ENCODE measurements at regions not wholly inside any gene's neighbourhood (a gene's known extent, or its start where the extent isn't known, plus 50 kb on each side); places are given as distances from the start of the nearest gene placed in this dataset.
"Not testable (repeated sequence)": the region's sequence is repeated elsewhere in the genome, so short reads cannot be mapped to it uniquely, and the experiment has no call there.

DNA sequence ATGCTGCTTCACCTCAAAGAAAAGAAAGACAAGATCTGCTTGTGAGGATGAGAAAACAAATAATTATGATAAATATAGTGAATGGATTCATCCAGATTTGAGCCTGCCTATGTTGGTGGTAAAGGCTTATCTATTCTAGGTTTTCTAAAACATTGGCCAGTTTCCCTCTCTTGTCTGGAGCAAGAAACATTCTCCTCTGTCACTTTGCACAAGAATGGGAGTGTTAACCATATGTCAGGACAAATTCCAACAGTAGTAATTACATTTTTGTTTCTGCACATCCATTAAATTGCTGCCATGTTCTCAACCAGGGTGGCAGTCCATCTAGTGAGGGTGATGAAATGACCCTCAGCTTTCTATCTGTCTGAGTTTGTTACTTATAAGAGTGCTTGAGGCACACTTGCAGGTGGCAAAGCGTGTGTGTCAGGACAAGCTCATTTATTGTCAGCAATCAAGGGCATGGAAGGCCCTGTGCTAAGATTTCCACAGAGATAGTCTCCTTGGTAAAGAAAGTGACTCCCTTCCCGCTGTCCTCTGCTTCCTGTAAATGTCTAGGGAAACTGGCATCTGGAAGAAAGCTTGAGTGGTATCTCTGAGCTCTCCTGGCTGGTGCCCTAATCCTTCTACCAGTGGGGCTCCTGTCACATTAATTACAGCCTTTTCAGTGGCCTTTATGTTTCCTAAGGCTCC, 502.1 kb upstream of the FLRT2 start:
- DNase-seq, result no peak

GRCh38 chr14:85037411-85037810, 492.5 kb upstream of the FLRT2 start:
- DNase-seq, result no peak

DNA sequence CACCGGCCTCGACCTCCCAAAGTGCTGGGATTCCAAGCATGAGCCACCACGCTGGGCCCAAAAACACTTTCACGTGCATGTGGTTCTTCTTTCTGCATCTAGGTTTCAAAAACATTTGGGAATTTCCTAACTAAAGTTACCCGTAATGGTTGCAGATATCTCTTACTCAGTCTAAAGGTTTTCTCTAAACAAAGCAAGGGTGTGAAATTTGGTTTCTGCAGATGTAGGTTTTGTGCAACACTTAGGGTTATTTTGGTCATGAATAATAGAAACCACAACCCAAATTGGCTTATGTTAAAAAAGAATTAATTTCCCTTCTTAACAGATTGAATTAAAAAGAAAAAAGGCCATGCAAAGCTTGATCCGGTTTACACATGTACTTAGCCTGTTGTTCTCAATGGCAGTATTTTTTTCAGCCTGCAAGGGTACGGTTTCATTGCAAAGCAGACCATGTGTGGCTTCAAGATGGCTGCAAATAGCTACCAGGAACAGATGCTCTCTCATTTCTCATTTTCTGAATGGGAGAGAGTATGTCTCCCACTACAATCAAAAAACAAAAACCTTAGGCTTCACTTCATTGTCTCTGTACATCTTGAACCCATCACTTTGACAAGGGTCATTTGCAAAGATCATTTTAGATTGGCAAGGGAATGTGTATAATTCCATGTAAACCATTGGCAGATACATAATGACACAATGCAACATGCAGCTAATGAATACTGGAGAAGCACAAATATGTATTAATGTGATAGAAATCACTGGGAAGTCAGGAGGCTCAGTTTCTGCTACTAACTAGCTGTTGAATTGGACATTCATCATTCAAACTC, 491.2 kb upstream of the FLRT2 start:
- no peak for DNase-seq

DNA sequence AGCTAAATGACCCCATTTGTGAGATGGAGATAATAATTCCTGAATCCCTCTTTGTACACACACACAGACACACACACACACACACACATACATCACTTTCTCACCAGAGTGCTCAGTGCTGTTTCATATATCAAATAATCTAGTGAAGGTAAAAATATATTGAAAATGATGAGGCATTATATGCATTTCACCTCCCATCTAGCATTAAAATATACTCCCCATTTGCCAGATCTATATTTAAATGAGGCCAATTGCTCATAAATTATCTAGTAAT, 490.7 kb upstream of the FLRT2 start:
- DNase-seq, result no peak

DNA sequence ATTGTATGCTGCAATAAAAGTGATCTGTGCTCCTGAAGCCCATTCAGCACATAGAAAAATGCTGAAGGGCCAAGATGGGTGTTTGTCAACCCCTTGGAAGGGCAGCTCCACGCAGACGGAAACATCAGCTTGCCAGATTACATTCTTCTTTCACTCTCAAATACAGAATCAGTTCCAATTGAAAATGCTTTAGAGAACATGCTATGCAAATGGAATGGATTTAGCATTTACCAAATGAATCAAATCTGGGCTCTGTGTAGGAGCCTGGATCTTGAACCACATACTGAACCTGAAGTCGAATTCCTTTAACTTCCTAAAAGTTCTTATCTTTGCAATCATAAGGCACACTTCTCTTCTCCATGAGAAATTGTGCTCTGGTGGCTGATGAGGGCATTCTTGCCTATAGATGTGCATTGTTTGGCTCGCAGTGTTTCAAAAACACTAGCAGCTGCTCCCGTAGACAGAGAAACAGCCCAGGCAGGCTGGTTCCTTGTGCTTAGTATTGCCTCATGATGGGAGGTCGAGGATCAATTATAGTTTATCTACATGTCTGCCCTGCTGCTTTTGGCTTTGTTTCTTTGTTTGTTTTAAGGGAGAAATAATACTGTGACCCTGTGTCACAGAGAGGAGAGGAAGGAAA, 489.8 kb upstream of the FLRT2 start:
- no peak for DNase-seq

DNA sequence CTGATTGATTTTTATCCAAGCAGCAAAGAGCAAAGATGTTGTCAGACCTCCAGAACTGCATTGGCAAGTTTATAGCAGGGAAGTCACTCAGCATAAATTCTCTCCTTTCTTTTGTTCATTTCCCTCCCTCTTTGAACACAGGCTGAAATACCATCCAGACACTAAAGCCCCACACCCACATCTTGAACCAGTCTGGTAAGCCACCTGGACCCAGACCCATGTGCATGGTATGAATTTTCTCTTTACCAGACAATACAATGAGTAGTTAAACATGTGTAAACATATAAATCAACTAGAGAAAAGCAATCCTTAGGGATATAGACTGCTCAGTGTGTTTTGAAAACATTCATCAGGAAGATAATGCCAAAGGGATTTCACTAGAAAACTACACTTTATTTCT, 488.3 kb upstream of the FLRT2 start:
- DNase-seq, result no peak

DNA sequence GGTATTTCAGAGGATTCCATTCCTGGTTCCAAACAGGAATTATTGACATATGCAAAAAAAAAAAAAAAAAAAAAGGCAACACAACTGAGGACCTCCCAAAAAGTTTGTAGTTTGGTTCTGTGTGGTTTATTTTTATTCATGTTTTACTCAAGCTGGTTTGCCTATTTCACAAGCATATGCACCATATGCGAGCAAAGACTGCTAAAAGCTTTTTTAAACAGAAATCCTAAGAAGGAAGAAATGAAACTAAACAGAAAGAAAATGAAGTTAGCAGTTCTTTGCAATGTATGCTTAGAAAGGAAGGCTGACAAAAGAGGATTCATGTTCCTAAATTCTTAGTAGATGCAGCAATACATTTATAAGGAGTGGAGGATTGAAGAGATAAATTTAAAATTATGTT, 487.6 kb upstream of the FLRT2 start:
- DNase-seq, result no peak

DNA sequence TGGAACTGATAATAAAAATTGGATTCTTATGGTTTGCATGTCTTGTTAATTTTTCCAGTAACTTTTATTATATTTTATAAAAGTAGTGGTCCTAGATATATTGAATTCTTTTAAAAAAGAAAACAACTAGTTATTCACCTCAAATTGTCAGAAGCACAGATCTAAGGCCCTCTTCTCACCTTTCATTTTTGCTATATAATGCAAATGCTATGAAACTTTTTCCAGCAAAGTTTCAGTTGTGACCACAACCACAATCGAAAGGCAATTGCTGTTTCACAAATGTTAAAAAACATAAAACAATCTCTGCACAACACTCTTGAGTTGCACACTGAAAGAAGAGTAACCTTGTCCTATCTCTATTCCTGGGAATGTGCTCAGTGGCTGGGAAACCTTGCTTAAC, 479.8 kb upstream of the FLRT2 start:
- no peak for DNase-seq

DNA sequence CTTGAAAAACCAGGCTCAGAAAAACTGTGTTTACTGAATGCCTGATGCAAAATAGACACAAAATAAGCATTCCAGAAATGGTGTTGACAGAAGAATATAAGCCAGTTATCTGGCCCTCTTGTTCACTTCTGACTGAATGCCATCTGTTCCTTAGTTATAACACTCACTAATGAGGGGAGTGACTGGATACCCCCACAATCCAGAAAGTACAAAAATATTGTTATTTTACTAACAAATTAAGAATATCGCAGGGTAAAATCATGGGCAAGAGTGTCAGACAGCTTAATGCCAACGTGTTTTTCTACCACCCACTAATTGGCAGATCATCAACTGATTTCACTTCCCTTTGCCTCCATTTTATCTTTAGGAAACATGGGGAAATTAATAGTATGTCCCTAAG, 477.3 kb upstream of the FLRT2 start:
- DNase-seq, result no peak

GRCh38 chr14:85054178-85054577, 475.8 kb upstream of the FLRT2 start:
- DNase-seq, result no peak

DNA sequence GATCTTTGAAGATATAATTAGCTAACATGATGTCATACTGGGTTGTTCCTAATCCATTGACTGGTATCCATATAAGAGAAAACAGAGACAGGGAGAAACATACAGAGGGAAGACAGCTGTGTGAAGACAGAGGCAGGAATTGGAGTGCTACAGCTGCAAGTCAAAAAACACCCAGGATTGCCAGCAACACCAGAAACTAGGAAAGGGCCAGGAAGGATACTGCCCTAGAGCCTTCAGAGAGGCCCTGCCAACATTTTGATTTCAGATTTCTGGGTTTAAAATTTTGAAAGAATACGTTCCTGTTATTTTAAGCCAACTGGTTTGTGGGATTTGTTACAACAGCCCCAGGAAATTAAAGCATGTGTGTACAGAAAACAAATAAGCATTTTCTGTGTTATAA, 473.7 kb upstream of the FLRT2 start:
- no peak for DNase-seq

DNA sequence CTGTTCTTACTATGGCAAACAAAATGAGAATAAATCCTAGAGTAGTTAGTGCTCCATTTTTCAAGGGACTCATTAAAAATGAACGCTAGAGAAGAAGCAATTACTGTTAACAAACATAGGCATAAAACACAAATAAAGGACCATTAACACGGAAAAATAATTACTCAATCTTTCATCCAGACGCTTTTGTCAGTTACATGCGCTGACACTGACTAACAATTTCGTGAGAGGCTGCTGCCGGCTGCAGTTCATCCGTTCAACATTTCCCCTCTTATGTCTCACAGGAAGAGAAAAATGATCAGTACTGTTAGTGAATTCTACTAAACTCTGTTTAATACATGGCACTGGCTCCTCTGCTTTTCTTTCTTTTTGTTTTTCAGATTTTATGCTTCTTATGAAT, 472.7 kb upstream of the FLRT2 start:
- DNase-seq, result no peak

DNA sequence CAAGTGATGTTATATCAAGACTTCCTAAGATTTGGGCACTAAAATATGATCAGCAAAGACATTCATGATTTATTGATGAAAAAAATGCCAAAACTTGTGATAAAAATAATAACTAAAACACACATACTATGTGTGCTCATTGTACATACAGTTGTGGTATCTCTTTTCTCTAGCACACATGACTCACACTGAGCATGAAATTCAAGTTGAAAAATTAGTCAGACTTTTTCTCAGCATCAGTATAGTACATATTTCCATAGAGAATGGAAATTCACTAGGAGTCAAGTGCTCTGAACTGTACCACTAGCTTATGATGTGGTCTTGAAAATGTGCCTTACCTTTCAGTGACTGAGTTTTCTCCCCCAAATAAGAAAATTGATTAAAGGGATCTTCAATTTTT, 471.8 kb upstream of the FLRT2 start:
- no peak for DNase-seq

- no peak for DNase-seq
Observed at GRCh38 chr14:85060121-85060520, 469.8 kb upstream of the FLRT2 start.

DNA sequence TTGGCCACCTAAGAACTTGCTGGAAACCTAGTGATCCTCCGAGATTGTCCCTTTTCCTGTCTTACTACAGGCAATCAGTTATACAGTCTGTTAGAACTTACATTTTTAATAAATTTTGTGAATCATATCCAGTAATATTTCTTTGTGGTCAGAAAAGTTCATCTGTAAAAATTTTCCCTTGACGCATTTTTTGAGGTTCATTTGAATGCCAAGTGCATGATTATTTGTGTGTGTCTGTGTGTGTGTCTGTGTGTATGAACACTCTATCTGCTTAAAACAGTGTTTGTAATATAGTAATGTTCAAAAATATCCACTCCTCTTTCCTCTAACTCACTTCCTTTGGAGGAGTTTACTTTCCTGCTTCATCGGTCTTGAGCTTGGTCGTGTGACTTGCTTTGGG, 468.7 kb upstream of the FLRT2 start:
- DNase-seq, result no peak

DNA sequence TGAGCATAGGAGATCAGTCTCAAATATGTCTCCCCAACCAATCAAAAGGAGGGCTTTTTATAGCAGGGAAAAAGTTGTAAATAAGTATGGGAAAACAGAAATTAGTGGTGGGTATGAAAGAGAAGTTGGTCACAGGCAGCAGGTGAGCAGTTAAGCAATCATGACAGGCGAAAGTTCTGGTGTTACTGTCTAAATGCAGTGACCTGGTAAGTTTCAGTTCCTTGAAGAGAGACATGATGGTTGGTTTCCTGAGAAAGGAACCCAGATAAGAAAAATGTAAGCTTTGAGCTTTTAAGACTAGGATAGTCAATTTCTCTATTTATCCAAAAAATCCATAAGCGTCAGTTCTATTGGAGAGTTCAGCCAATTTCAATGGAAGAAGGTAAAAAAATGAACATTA, 466.2 kb upstream of the FLRT2 start:
- no peak for DNase-seq

- no peak for DNase-seq
Observed at GRCh38 chr14:85071447-85071846, 458.5 kb upstream of the FLRT2 start.

GRCh38 chr14:85074955-85075354, 455.0 kb upstream of the FLRT2 start:
- no peak for DNase-seq

DNA sequence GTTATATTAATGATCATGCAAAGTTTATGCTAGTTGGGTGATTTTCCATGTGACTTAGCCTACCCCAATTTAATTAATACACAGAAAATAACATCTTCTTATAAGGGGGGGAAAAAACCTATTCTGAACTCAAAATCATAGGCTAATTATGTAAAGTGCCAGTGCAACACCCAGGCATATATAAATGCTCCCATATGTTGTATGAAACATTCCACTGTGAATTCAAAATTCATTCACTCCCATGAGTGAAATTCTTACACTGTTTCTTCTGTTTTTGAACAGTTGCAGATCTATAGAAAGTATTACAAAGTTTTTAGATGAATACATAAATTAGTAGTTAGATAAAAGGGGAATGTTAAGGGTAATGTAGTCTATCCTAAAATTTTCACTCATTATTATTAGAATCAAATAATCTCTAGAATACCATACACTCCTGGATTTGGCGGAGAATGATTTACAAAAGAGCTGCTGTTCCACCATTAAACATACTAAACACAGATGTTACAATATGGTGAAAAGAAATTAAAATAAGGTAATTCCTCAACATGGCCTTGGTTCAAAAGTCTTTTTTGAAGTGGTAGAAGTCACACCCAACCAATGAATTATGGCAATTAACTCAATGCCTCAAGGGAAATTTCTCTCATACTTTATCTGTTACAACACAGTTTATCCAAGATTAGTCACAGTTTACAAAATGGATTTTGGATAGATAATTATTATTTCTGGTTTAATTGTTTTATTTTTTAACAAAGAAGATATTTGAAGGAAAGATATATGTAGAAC, 454.1 kb upstream of the FLRT2 start:
- no peak for DNase-seq

DNA sequence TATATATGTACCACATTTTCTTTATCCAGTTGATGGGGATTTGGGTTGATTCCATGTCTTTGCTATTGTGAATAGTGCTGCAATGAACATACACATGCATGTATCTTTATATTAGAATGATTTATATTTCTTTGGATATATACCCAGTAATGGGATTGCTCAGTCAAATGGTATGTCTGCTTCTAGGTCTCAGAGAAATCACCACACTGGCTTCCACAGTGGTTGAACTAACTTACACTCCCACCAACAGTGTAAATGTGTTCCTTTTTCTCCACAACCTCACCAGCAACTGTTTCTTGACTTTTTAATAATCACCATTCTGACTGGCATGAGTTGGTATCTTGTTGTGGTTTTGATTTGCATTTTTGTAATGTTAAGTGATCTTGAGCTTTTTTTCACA, 452.2 kb upstream of the FLRT2 start:
- DNase-seq, result not testable (repeated sequence)

DNA sequence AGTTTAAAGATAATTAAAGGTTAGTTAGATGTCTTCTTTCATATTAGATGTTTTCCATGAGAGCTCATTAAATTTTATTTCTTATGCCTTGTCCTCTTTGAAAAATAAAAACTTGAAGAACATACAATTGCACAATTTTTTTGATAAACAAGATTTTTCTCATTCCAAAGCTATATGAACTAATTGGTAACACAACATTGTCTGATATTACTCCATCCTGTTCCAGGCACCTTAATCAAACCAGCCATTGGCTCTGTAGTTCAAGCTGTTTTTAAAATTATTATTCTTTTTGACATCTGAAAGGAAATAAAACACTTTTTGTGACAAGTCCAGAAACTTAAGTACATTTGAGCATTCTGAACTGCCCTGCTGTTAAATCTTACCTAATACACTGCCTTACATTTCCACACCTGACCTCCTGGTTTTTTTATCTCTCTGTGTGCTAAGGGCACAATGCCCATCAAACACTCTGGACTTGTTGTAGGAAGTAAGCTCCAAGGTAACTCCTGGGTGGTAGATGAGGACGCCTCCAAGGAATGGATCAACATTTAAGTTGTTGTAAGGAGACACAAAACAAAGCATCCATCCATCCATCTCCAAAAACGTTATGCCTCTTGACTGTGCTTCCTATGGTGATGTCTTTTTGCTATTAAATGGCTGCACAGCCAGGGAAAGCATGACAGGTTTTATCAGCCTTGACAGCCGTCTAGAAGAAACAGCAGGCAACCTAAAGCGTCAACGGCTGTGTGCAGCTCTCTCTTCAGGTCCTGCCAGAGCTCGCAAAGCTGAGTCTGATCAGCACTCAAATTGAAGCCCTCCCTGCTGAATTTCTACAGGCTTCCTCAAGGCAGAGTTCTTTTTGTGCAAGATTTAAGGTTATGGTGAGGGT, 449.9 kb upstream of the FLRT2 start:
- no peak for DNase-seq

DNA sequence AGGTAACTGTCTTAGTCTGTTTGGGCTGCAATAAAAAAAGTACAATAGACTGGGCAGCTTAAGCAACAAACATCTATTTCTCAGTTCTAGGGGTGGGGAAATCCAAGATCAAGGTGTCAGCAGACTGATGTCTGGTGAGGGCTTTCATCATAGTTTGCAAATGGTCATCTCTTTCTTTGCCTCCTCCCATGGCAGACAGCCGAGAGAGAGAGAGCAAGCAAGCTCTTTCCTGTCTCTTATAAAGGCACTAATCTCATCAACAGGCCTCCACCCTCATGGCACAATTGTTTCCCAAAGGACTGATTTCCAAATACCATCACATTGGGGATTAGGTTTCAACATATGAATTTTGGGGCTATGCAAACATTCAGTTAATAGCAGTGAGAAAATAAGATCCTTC, 445.6 kb upstream of the FLRT2 start:
- DNase-seq, result no peak

DNA sequence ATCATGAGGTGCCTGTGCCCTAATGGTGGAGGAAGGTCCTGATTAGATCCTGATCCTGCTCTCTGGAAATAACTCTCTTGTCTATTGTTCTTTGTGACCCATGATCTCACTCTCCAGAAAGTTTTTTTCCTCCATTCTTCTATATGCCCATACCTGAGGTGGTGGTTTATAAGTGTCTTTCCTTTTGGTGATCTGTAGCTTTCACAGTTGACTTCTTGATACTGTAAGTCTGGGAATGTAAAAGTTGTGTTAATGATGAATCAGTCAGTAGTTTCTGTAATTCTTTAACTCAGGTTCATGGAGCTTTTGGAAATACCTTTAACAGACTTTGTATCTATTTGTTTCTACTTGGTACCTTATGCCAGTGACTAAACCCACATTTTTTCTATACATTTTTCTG, 444.0 kb upstream of the FLRT2 start:
- no peak for DNase-seq

Data from SW 1271 (cell line).